ENCODE measurements at regions not wholly inside any gene's neighbourhood (a gene's known extent, or its start where the extent isn't known, plus 50 kb on each side); places are given as distances from the start of the nearest gene placed in this dataset.

GRCh38 chr2:22634167-22634566 is 750.8 kb upstream of the KLHL29 start:
- Mint-ChIP-seq H3K9me3 (ENCODE audit: low read depth) (peaks cover 11% of the 10 kb centered on the region), H3K27me3 (no peaks in the 10 kb centered on the region), H3K27ac (no peak overlapping the region), H3K4me1 (no peaks in the 10 kb centered on the region), H3K4me3 (no peak overlapping the region), H3K36me3 (no peaks in the 10 kb centered on the region)
- CTCF ChIA-PET, result no interaction called here
- DNase-seq, result no peak
- ATAC-seq, result no peak

GRCh38 chr2:22656426-22656825 is 728.6 kb upstream of the KLHL29 start:
- Mint-ChIP-seq H3K36me3 (no peaks in the 10 kb centered on the region), H3K9me3 (ENCODE audit: low read depth) (peaks cover 12% of the 10 kb centered on the region), H3K4me3 (no peak overlapping the region), H3K27me3 (no peaks in the 10 kb centered on the region), H3K27ac (no peak overlapping the region), H3K4me1 (no peaks in the 10 kb centered on the region)
- no peak for ATAC-seq
- CTCF ChIA-PET, result no interaction called here
- no peak for DNase-seq

GRCh38 chr2:22673529-22673928 is 711.5 kb upstream of the KLHL29 start:
- Mint-ChIP-seq H3K9me3 (ENCODE audit: low read depth) (no peaks in the 10 kb centered on the region), H3K27me3 (no peaks in the 10 kb centered on the region), H3K36me3 (no peaks in the 10 kb centered on the region), H3K27ac (no peak overlapping the region), H3K4me3 (no peak overlapping the region), H3K4me1 (no peaks in the 10 kb centered on the region)
- CTCF ChIA-PET, result no interaction called here
- DNase-seq (no peak), ATAC-seq (no peak)

GRCh38 chr2:22683914-22684313 is 701.1 kb upstream of the KLHL29 start:
- CTCF ChIA-PET, result no interaction called here
- no peaks in the 10 kb centered on the region for H3K4me1 Mint-ChIP-seq
- ATAC-seq, result no peak

GRCh38 chr2:22690096-22690495 is 694.9 kb upstream of the KLHL29 start:
- Mint-ChIP-seq H3K27me3 (no peaks in the 10 kb centered on the region), H3K27ac (no peak overlapping the region), H3K4me3 (no peak overlapping the region), H3K36me3 (no peaks in the 10 kb centered on the region), H3K9me3 (ENCODE audit: low read depth) (no peaks in the 10 kb centered on the region), H3K4me1 (no peaks in the 10 kb centered on the region)
- ATAC-seq (no peak), DNase-seq (no peak)
- CTCF ChIA-PET, result no interaction called here

More at GRCh38 chr2:22683914-22684313, 701.1 kb upstream of the KLHL29 start:
- Mint-ChIP-seq H3K9me3 (ENCODE audit: low read depth) (peaks cover 2% of the 10 kb centered on the region), H3K27ac (no peak overlapping the region), H3K27me3 (no peaks in the 10 kb centered on the region), H3K36me3 (no peaks in the 10 kb centered on the region), H3K4me3 (no peak overlapping the region)
- DNase-seq, result no peak

- no peak for DNase-seq
- H3K4me1 Mint-ChIP-seq, result no peaks in the 10 kb centered on the region
- H3K4me3 Mint-ChIP-seq, result no peak overlapping the region
- CTCF ChIA-PET, result no interaction called here
- H3K9me3 Mint-ChIP-seq (ENCODE audit: low read depth), result no peaks in the 10 kb centered on the region
- H3K36me3 Mint-ChIP-seq, result no peaks in the 10 kb centered on the region
- ATAC-seq, result no peak
- H3K27me3 Mint-ChIP-seq, result no peaks in the 10 kb centered on the region
- no peak overlapping the region for H3K27ac Mint-ChIP-seq
These were observed 693.3 kb upstream of the KLHL29 start for GRCh38 chr2:22691666-22692065.

- no peak overlapping the region for H3K4me3 Mint-ChIP-seq
- no peak for DNase-seq
- no peaks in the 10 kb centered on the region for H3K9me3 Mint-ChIP-seq (ENCODE audit: low read depth)
- ATAC-seq, result no peak
- H3K27ac Mint-ChIP-seq, result no peak overlapping the region
- no peaks in the 10 kb centered on the region for H3K36me3 Mint-ChIP-seq
- no peaks in the 10 kb centered on the region for H3K27me3 Mint-ChIP-seq
- no peaks in the 10 kb centered on the region for H3K4me1 Mint-ChIP-seq
- CTCF ChIA-PET, result no interaction called here
These were observed 692.2 kb upstream of the KLHL29 start for GRCh38 chr2:22692746-22693145.

GRCh38 chr2:22694300-22694699 is 690.7 kb upstream of the KLHL29 start:
- Mint-ChIP-seq H3K36me3 (no peaks in the 10 kb centered on the region), H3K4me3 (no peak overlapping the region), H3K9me3 (ENCODE audit: low read depth) (no peaks in the 10 kb centered on the region), H3K27me3 (no peaks in the 10 kb centered on the region), H3K27ac (no peak overlapping the region), H3K4me1 (no peaks in the 10 kb centered on the region)
- ATAC-seq, result no peak
- no peak for DNase-seq
- CTCF ChIA-PET, result no interaction called here

GRCh38 chr2:22694856-22695255 is 690.1 kb upstream of the KLHL29 start:
- Mint-ChIP-seq H3K27ac (no peak overlapping the region), H3K36me3 (no peaks in the 10 kb centered on the region), H3K4me3 (no peak overlapping the region), H3K4me1 (no peaks in the 10 kb centered on the region), H3K9me3 (ENCODE audit: low read depth) (no peaks in the 10 kb centered on the region), H3K27me3 (no peaks in the 10 kb centered on the region)
- ATAC-seq (no peak), DNase-seq (no peak)
- CTCF ChIA-PET, result no interaction called here

- no peak overlapping the region for H3K4me3 Mint-ChIP-seq
- H3K27ac Mint-ChIP-seq, result no peak overlapping the region
- no peaks in the 10 kb centered on the region for H3K9me3 Mint-ChIP-seq (ENCODE audit: low read depth)
- CTCF ChIA-PET, result no interaction called here
- DNase-seq, result no peak
- no peaks in the 10 kb centered on the region for H3K27me3 Mint-ChIP-seq
- ATAC-seq, result no peak
- no peaks in the 10 kb centered on the region for H3K36me3 Mint-ChIP-seq
- no peaks in the 10 kb centered on the region for H3K4me1 Mint-ChIP-seq
These were observed 687.8 kb upstream of the KLHL29 start for GRCh38 chr2:22697054-22697788.

- CTCF ChIA-PET, result no interaction called here
- Mint-ChIP-seq H3K36me3 (peaks cover 1% of the 10 kb centered on the region), H3K9me3 (ENCODE audit: low read depth) (no peaks in the 10 kb centered on the region), H3K27ac (no peak overlapping the region), H3K27me3 (no peaks in the 10 kb centered on the region), H3K4me3 (no peak overlapping the region), H3K4me1 (no peaks in the 10 kb centered on the region)
- ATAC-seq (no peak), DNase-seq (no peak)
These were observed 683.3 kb upstream of the KLHL29 start for GRCh38 chr2:22701561-22702160.

GRCh38 chr2:22703286-22703920 is 681.6 kb upstream of the KLHL29 start:
- DNase-seq (no peak), ATAC-seq (no peak)
- H3K27ac Mint-ChIP-seq, result no peak overlapping the region
- CTCF ChIA-PET, result no interaction called here
- no peak overlapping the region for H3K4me3 Mint-ChIP-seq
- H3K9me3 Mint-ChIP-seq (ENCODE audit: low read depth), result peaks cover 2% of the 10 kb centered on the region
- H3K36me3 Mint-ChIP-seq, result peaks cover 1% of the 10 kb centered on the region
- no peaks in the 10 kb centered on the region for H3K27me3 Mint-ChIP-seq
- H3K4me1 Mint-ChIP-seq, result no peaks in the 10 kb centered on the region

- CTCF ChIA-PET, result no interaction called here
- no peaks in the 10 kb centered on the region for H3K4me1 Mint-ChIP-seq
- H3K27ac Mint-ChIP-seq, result no peak overlapping the region
- no peak overlapping the region for H3K4me3 Mint-ChIP-seq
- ATAC-seq (no peak), DNase-seq (no peak)
- H3K9me3 Mint-ChIP-seq (ENCODE audit: low read depth), result peaks cover 17% of the 10 kb centered on the region
- H3K36me3 Mint-ChIP-seq, result no peaks in the 10 kb centered on the region
- H3K27me3 Mint-ChIP-seq, result no peaks in the 10 kb centered on the region
These were observed 665.6 kb upstream of the KLHL29 start for GRCh38 chr2:22719396-22719795.

GRCh38 chr2:22729466-22729865 is 655.5 kb upstream of the KLHL29 start:
- Mint-ChIP-seq H3K9me3 (ENCODE audit: low read depth) (peaks cover 7% of the 10 kb centered on the region), H3K4me1 (no peaks in the 10 kb centered on the region), H3K27ac (no peak overlapping the region), H3K4me3 (no peak overlapping the region), H3K36me3 (no peaks in the 10 kb centered on the region), H3K27me3 (no peaks in the 10 kb centered on the region)
- CTCF ChIA-PET, result no interaction called here
- no peak for ATAC-seq
- DNase-seq, result no peak

All from activated CD8-positive, alpha-beta memory T cell treated with anti-CD3 and anti-CD28 coated beads, Interleukin-2, amount 10 ng/mL, durations not matched to agents 7 days and 5 days (primary cell).